RPMI8226 (cell line): ENCODE measurements at regions not wholly inside any gene's neighbourhood (a gene's known extent, or its start where the extent isn't known, plus 50 kb on each side); places are given as distances from the start of the nearest gene placed in this dataset.
"Not testable (repeated sequence)": the region's sequence is repeated elsewhere in the genome, so short reads cannot be mapped to it uniquely, and the experiment has no call there.

Experiments used
- DNase-seq: peaks from one replicate; pipeline ENCODE4 v3.0.0-alpha.2; 2015

DNA sequence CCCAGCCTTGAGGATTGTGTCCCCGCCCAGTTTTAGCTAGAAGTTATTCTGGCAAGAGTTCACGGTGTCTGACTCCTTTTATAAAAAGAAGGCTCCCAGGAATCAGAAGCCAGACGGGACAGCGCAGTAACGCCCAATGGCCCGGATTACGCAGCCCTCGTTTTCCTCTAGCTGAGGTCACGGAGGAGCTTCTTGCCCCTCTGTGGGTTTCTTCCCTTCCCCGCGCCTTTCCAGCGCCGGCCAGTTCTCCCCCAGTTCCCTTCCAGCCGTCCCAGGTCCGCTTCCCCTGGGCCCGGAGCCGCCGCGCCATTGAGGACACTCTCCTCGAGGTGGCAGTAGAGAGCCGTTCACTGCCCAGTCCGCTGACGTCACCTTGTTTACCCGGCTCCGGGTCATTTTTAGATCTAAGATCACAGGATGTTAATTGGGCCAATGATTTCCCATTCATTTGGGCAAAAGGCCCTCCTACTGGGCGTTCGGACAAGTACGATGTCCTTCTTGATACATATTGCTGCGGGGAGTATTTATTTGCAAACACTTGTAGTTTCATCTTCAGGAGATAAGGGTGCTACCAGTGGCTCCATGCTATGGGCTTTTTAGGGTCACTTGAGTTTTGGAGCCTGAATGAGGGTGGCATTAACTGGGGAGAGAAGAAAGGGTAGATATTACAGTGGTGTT, 81.5 kb upstream of the PPM1B start:
- DNase-seq, result peak; percentile 80

DNA sequence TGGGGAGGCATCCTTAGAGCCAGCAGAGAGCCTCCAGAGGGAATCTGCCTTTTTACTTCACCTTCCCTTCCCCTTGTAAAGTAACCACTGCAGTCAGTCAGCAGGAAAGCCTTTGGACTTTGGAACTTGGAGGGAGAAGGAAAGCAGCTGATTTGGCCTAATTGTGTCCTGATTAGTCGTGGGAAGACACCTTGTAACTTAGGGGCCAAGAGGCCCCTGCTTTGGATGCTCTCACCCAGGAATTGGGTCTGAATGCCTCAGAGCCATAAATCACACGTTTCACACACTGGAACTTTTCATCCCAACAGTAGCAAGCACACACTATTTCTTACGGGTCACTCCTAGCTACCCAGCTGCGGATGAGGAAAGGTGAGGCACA, 81.0 kb upstream of the PPM1B start:
- no peak for DNase-seq

DNA sequence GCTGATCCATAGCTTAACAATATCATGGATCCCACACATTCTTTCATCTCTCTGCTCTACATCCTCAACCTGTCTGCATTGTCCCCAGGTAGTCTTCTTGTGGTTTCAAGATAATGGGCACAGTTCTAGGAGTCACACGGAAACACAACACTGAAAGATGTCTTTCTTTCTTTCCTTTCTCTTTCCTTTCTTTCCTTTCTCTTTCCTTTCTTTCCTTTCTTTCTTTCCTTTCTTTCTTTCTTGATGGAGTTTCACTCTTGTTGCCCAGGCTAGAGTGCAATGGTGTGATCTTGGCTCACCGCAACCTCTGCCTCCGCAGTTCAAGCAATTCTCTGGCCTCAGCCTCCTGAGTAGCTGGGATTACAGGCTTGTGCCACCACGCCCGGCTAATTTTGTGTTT, 76.2 kb upstream of the PPM1B start:
- not testable (repeated sequence) for DNase-seq

DNA sequence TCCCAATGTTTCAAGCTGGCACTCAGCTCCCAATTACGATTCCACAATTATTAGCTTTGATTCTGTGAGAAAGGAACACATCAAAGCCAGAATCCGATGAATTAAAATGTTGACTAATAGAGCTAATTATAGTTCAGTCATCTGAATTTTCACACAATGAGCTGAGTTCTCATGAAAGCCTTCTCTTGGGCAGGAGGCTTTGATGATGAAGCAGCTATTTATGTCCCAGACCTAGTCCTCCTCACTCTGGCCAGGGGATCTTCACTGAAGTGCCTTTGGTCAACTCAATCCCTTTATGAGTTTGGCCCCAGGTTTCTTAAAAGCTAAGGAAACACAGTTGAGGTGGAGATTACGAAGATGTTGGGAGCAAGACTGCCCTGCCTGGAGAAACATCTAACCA, 74.7 kb upstream of the PPM1B start:
- DNase-seq, result no peak

DNA sequence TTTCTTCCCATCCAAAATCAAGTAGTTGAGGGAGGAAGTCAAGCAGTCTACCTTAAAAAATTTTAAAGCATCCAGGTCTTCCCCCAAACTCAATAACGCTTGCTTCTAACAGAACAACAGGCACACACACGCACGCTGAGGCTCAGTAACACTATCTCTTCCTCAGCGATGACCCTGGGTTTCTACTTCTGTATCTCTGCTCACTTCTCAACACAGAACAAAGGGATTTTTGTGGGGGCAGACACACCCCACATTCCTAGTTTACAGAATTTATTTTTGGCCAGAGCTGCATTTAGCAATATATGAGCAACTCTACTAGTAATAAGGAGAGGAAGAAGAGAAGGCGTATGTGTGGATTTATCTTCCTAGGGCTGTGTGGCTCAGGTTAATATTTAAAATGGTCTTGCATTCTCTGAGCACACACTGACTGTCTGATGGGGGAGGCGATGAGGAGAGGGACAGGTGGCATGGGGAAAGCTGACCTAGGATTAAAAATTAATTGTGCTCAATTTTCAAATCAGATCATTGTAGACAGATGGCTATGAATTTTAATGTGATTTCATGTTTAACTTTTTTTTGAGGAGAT, 71.3 kb upstream of the PPM1B start:
- DNase-seq, result no peak

DNA sequence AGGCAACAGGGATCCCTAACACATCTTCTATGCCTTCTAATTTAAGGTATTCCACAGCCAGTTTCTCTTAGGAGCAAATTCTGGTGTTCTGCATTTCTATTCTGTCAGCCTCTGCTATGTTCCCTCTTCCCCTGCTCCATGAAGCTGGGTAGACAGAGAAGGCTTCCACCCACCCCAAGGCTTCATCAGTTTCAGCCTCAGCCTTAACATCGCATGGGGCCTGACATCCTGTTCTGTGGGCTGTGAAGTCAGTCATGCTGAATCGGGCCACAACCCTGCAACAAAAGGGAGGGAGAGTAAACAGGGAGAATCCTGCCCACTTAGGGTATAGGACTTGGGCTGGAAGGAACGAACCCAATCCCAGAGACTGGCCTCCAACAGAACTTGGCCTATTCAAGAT, 70.6 kb upstream of the PPM1B start:
- no peak for DNase-seq

GRCh38 chr2:44098891-44099290, 69.8 kb upstream of the PPM1B start:
- no peak for DNase-seq

DNA sequence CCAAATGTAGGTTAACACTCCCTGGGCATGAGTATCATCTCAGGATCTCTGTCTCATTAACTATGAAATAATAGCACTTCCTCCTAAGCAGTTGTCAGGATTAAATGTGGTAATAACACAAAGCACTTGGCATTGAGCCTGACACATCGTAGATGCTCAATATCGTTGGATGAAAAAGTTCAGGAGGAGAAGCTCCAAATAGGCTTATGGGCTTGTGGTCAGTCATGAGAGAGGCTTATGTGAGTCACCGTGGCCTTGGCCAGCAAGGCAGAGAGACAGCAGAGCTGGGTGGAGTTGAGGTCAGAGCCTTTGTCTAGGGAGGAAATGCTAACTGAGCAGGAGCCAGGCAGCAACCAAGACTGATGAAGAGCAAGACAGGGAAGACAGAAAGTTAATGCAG, 68.3 kb upstream of the PPM1B start:
- no peak for DNase-seq

- no peak for DNase-seq
These were observed 67.4 kb upstream of the PPM1B start for GRCh38 chr2:44101246-44101645.

DNA sequence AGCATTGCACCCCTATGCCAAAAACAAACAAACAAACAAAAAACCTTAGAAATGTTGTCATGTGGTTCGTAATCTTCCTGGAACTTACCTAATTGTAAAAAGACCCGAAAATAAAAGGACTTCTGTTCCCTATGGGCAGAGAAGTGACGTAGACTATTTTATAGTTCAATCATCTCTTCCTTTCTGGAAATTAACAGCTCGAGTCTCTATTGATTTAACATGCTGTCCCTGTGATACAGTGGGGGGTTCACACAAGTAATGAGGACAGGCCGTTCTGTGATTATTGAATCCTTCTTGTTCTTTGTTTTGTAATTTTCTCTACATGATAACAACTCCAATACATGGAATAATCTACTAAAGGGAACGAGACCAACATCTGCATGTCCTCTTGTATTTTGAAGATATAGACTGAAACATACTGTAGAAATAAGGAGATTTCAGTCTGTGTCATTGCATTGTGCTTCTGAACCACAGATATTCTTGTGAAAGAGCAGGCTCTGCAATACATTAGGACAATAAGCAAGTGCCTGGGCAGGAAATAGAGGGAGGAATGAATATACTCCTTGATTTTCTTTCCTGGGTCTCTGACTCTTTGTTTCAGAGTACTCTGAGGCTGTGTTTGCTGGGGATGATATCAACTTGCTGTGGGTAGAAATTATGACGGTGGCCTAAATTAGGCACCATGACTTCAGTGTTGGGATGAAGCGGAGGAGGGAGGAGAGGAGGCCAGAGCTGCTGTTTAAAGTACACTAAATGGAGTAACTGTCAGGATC, 65.7 kb upstream of the PPM1B start:
- DNase-seq, result no peak

GRCh38 chr2:44103639-44104038, 65.0 kb upstream of the PPM1B start:
- no peak for DNase-seq

DNA sequence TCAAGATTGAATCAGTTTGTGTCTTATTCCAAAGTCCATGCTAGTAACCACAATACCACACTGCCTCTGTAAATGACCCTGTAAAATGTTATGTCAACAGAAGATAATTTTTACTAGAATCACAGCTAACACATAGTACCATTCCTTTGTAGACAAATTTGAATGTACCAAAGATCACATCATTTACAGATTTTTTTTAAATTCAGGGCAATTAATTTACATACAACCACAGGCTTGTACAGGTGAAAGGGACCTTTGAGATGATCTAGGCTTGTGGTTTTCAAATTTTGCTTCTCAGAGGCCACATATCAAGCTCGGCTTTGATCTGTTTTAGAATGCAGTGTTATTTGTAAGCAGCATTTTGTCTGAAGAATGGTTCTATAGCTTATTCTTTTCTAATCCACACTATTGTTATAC, 63.8 kb upstream of the PPM1B start:
- DNase-seq, result no peak

- DNase-seq, result peak; percentile 12
These were observed 62.2 kb upstream of the PPM1B start for GRCh38 chr2:44106509-44106908.

- no peak for DNase-seq
These were observed 61.5 kb upstream of the PPM1B start for GRCh38 chr2:44107086-44107740.

GRCh38 chr2:44107974-44108373, 60.7 kb upstream of the PPM1B start:
- DNase-seq, result no peak

DNA sequence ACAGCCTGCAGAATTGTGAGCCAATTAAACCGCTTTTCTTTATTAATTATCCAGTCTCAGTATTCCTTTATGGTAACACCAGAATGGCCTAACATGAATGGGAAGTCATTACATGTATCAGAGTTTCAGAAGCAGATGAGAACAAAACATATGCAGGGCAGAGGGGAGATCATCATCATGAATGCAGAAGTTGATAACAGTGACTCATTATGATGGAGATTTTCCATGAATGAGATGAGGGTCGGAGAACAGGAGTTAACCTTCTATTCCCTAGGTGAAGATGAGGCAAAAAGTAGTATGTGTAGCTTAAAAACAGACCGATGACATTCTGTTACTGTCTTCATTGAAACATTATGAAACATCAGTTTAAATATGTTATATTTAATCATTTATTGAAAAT, 59.5 kb upstream of the PPM1B start:
- DNase-seq, result no peak

GRCh38 chr2:44110444-44110843, 58.2 kb upstream of the PPM1B start:
- no peak for DNase-seq

DNA sequence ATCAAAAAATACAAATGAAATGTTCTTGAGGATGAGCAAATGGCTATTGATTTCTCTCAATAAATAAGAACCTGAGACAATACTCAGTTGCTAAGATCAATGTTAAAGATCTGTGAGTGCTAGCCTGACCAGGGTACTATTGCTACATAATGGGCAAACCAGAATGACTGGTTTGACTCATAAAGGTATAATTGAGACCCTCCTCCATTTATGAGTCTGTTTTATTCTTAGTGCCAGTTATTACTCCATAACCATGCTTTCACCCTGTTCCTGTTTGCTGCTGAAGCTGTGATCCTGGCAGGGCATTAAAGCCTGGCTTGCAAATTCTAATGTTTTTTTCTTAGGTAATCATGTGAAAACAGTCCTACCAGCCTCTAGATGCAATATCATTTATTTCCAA, 56.6 kb upstream of the PPM1B start:
- no peak for DNase-seq

GRCh38 chr2:44116319-44116718, 52.4 kb upstream of the PPM1B start:
- DNase-seq, result no peak

DNA sequence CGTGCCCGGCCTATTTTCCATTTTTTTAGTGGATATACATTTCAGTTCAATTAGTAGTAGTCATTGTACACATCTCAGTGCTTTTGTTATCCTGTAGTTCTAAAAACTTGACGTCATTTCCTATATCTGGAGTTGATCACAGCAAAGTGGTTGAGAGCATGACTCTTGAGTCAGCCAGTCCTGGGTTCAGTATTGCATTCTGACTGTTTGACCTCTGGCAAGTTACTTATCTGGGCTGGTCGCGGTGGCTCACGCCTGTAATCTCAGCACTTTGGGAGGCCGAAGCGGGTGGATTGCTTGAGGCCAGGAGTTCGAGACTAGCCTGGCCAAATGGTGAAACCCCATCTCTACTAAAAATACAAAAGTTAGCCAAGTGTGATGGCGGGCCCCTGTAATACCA, 50.4 kb upstream of the PPM1B start:
- DNase-seq, result no peak
